ENCODE measurements at regions not wholly inside any gene's neighbourhood (a gene's known extent, or its start where the extent isn't known, plus 50 kb on each side); places are given as distances from the start of the nearest gene placed in this dataset.

DNA sequence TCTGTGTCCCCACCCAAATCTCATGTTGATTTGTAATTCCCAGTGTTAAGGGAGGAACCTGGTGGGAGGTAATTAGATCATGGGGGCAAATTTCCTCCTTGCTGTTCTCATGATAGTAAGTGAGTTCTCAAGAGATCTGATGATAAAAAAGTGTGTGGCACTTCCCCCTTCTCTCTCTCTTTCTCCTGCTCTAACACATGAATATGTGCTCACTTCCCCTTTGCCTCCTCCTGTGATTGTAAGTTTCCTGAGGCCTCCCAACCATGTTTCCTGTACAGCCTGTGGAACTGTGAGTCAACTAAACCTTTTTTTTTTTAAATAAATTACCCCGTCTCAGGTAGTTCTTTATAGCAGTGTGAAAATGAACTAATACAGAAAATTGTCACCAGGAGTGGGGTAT lies 380.0 kb downstream of the MEIS1 start:
- Histone ChIP-seq H3K9me3 (peaks cover 12% of the 10 kb centered on the region), H3K36me3 (no peaks in the 10 kb centered on the region), H3K4me2 (no peak overlapping the region), H3K9ac (no peak overlapping the region), H3K27ac (no peak overlapping the region), H3K4me3 (no peak overlapping the region), H3K27me3 (no peaks in the 10 kb centered on the region), H3K4me1 (no peaks in the 10 kb centered on the region), H4K20me1 (no peaks in the 10 kb centered on the region)
- no peak for TF ChIP-seq Cebpa-rat (IDR thresholded peaks at IDR 0.05)

DNA sequence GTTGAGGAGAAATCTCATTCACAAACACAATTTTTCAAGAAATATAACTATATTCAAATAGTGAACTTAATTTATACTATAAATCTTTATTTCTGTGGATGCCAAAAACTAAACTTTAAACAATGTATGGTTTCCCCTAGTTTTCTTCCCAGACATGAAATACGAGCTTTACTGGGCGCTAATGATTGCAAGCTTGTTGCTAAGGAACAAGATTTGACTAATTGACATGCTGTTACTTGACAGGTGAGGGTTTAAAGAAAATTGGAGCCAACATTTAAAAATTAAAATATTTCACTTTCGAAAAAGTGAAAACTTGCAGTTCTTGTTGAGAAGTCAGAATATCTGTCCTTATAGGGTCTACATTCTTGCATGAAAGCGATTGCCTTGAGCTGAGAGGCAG lies 381.0 kb downstream of the MEIS1 start:
- no peak overlapping the region for H3K4me2 ChIP-seq
- no peak for TF ChIP-seq Cebpa-rat (IDR thresholded peaks at IDR 0.05)
- H3K27me3 ChIP-seq, result no peaks in the 10 kb centered on the region
- no peak overlapping the region for H3K27ac ChIP-seq
- no peaks in the 10 kb centered on the region for H3K4me1 ChIP-seq
- H3K36me3 ChIP-seq, result no peaks in the 10 kb centered on the region
- no peak overlapping the region for H3K9ac ChIP-seq
- H4K20me1 ChIP-seq, result no peaks in the 10 kb centered on the region
- peaks cover 12% of the 10 kb centered on the region for H3K9me3 ChIP-seq
- no peak overlapping the region for H3K4me3 ChIP-seq

DNA sequence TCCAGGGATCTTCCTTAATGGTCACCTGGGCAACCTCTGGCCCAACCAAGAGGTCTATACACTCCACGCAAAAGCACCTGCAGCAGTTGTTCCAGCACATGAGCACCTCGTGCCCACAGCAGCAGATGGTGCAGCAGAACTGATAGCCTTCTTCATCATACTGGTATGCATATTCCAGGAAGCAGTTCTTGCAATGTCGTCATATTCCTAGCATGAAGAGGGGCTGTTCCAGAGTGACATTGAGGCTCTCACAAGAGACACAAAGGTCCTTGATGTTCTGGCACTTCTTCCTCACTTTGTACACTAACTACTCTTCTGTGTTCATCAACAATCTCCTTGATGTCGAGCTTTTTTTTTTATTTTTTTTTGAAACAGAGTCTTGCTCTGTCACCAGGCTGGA lies 386.2 kb downstream of the MEIS1 start:
- Histone ChIP-seq H3K4me2 (no peak overlapping the region), H3K9ac (no peak overlapping the region), H3K4me1 (no peaks in the 10 kb centered on the region), H3K4me3 (no peak overlapping the region), H3K27me3 (no peaks in the 10 kb centered on the region), H3K36me3 (no peaks in the 10 kb centered on the region), H4K20me1 (no peaks in the 10 kb centered on the region), H3K27ac (no peak overlapping the region), H3K9me3 (peaks cover 12% of the 10 kb centered on the region)
- TF ChIP-seq Cebpa-rat (IDR thresholded peaks at IDR 0.05), result no peak

DNA sequence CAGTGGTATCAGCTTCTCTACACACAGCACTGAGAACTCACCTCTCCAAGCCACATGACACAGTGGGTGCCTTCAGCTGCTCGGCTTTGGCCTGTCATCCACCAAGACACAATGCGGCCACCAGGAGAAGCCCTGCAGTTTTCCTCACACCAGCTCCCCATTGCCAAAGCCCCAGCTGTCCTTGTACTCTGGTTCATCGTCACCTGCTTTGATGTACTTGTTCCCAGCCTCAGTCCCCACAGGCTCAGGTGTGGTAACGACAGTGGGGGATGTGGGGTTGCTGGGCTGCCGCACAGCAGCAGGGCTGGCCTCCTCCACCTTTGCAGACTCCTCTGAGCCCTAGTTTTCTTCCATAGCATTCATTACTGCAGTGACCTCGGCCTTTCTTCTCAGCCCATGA lies 387.3 kb downstream of the MEIS1 start:
- Histone ChIP-seq H3K27ac (no peak overlapping the region), H3K4me1 (no peaks in the 10 kb centered on the region), H3K36me3 (no peaks in the 10 kb centered on the region), H4K20me1 (no peaks in the 10 kb centered on the region), H3K4me3 (no peak overlapping the region), H3K27me3 (no peaks in the 10 kb centered on the region), H3K4me2 (no peak overlapping the region), H3K9ac (no peak overlapping the region), H3K9me3 (peaks cover 12% of the 10 kb centered on the region)
- TF ChIP-seq Cebpa-rat (IDR thresholded peaks at IDR 0.05), result no peak

DNA sequence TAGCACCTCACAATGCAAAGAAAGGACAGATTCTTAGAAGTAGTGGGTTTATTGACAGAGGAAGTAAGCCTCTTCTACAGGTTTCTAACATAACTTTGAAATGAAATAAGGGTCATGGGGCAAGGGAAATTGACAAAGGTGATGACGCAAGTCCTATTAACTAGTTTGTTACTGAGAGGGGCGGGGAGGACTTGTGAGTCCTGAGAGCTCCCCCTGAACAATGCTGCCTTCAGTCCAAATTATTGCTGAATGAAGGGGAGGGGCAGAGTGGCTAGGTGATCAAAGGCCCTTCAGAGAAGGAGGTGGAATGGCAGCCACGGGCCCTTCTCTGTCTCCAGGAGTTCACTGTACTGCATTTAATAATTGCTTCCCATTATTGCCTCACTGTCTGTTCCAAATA lies 390.0 kb downstream of the MEIS1 start:
- H3K4me2 ChIP-seq, result no peak overlapping the region
- no peaks in the 10 kb centered on the region for H3K27me3 ChIP-seq
- H3K9ac ChIP-seq, result no peak overlapping the region
- H3K9me3 ChIP-seq, result no peaks in the 10 kb centered on the region
- no peaks in the 10 kb centered on the region for H4K20me1 ChIP-seq
- H3K4me1 ChIP-seq, result no peaks in the 10 kb centered on the region
- TF ChIP-seq Cebpa-rat (IDR thresholded peaks at IDR 0.05), result no peak
- H3K27ac ChIP-seq, result no peak overlapping the region
- H3K4me3 ChIP-seq, result no peak overlapping the region
- H3K36me3 ChIP-seq, result no peaks in the 10 kb centered on the region

DNA sequence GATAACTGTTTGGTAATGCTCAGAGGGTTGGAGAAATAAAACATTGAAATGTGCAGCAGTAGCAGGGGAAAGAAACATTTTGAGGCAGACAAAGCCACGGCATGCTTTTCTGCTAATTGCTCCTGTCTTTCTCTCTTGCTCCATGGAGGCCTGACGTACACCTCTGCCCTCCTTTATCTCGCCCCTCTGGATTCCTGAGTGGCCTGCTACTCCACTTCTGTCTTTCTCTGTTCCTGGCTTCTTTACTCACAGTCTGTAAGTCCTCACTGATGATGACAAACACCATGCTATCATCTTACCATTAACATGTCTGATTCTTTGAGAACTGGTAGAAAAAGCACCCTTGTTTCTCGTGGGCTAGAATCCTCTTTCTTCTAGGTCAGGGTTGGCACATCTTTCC lies 392.9 kb downstream of the MEIS1 start:
- Histone ChIP-seq H3K4me3 (no peak overlapping the region), H3K27me3 (no peaks in the 10 kb centered on the region)
- no peak for TF ChIP-seq Cebpa-rat (IDR thresholded peaks at IDR 0.05)

DNA sequence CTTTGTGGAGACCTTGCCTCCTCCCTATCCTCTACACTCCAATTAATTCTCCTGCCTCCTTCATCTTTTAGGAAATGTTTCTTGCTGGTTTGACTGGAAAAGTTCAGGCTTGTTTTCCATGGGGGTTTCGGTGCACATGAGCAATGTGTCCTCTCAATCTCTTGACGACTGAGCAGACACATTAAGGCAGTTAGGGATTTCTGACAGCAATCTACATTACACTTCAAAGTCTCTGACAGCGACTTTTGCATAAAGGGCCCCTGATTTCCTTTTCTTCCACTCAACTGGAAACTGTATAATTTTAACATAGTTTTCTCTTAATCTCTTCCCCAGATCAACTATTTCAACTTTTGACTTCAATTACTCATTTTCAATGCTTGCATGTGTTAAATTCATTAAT lies 394.0 kb downstream of the MEIS1 start:
- no peak overlapping the region for H3K4me3 ChIP-seq
- no peaks in the 10 kb centered on the region for H3K9me3 ChIP-seq
- no peaks in the 10 kb centered on the region for H4K20me1 ChIP-seq
- H3K27me3 ChIP-seq, result no peaks in the 10 kb centered on the region
- no peaks in the 10 kb centered on the region for H3K4me1 ChIP-seq
- no peak overlapping the region for H3K4me2 ChIP-seq
- no peak overlapping the region for H3K9ac ChIP-seq
- H3K36me3 ChIP-seq, result no peaks in the 10 kb centered on the region
- H3K27ac ChIP-seq, result no peak overlapping the region
- no peak for TF ChIP-seq Cebpa-rat (IDR thresholded peaks at IDR 0.05)

More for the DNA sequence above, 392.9 kb downstream of the MEIS1 start:
- H3K4me1 ChIP-seq, result no peaks in the 10 kb centered on the region
- H3K9me3 ChIP-seq, result no peaks in the 10 kb centered on the region
- H3K27ac ChIP-seq, result no peak overlapping the region
- H3K36me3 ChIP-seq, result no peaks in the 10 kb centered on the region
- H3K4me2 ChIP-seq, result no peak overlapping the region
- H3K9ac ChIP-seq, result no peak overlapping the region
- H4K20me1 ChIP-seq, result no peaks in the 10 kb centered on the region

DNA sequence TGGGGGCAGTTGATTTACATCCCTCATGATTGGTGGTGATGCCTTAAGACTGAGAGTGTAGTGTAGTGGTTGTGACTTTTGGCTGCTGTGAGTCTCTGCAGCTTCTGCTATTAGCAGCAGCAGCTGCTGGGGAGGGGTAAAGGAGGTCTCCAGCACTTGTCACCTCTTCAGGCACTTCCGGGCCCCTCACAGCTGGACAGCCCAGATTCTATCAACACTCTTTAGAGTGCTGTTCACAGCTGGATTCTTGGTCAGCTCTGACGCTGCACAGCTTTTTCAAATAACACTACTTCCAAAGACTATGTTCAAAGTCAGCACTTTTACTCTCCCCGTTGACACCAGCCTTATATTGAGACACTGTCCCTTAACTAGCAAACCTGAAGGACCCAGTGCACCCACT lies 396.0 kb downstream of the MEIS1 start:
- Histone ChIP-seq H3K36me3 (no peaks in the 10 kb centered on the region), H3K9me3 (no peaks in the 10 kb centered on the region), H4K20me1 (no peaks in the 10 kb centered on the region), H3K27ac (no peak overlapping the region), H3K4me2 (no peak overlapping the region), H3K9ac (no peak overlapping the region), H3K27me3 (no peaks in the 10 kb centered on the region), H3K4me3 (no peak overlapping the region), H3K4me1 (no peaks in the 10 kb centered on the region)
- no peak for TF ChIP-seq Cebpa-rat (IDR thresholded peaks at IDR 0.05)

DNA sequence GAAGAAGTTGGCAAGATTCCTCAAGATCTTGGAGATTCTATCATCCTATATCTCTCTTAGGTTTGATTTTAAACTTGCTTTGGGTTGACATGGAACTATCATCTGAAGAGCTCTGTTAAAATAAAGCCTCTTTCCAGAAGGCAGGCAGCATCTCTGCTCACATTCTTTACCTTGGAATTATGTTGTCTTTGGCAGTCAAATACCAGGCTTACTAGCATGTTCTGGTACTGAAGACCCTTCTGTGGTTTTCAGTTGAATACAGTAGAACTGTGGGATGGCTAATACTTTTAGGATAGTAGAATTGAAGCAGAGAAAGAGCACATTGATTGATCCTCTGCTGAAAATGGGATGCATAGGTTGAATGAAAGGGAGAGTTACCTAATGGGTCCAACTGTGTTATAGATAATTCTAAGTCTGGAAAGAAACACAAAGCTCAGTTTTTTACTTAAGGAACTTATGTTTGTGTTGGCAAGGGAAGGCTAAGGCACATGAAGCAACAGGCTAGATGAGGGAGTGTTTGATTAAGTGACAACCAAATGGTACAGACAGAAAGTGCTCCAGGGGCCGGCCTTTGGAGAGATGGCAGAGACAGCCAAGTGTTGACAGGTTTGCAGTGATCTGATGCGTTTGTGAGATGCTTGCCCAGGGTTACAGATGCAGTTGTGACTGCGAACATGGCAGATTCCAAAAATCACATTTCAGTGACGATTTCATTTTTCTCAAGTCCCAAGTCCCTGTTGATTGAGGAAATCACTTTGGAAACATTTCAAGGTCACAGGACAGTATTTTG lies 397.9 kb downstream of the MEIS1 start:
- Histone ChIP-seq H3K4me1 (no peaks in the 10 kb centered on the region), H3K36me3 (no peaks in the 10 kb centered on the region), H3K4me3 (no peak overlapping the region), H4K20me1 (no peaks in the 10 kb centered on the region), H3K9me3 (no peaks in the 10 kb centered on the region), H3K9ac (no peak overlapping the region), H3K27me3 (no peaks in the 10 kb centered on the region), H3K27ac (no peak overlapping the region), H3K4me2 (no peak overlapping the region)
- no peak for TF ChIP-seq Cebpa-rat (IDR thresholded peaks at IDR 0.05)

DNA sequence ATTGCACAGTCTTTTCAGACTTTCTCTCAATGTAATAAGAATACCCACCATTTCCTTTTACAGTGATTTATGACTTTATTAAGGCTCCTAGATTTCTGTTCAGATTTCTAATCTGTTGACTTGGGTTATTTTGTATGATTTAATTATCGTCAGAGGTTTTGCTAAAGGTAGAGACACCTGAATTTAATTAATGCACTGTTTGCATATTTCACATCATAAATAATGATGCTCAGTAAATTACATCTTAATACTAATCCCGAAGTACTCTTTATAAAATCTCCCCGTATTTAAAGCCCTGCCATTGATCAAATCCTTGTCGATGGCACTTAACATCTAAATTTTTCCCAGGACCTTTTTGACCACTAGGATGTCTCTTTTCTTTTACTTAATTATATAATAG lies 399.9 kb downstream of the MEIS1 start:
- TF ChIP-seq Cebpa-rat (IDR thresholded peaks at IDR 0.05), result no peak
- Histone ChIP-seq H3K4me1 (no peaks in the 10 kb centered on the region), H3K27ac (no peak overlapping the region), H3K9ac (no peak overlapping the region), H3K36me3 (no peaks in the 10 kb centered on the region), H3K9me3 (no peaks in the 10 kb centered on the region), H3K4me2 (no peak overlapping the region), H3K4me3 (no peak overlapping the region), H4K20me1 (no peaks in the 10 kb centered on the region), H3K27me3 (no peaks in the 10 kb centered on the region)

DNA sequence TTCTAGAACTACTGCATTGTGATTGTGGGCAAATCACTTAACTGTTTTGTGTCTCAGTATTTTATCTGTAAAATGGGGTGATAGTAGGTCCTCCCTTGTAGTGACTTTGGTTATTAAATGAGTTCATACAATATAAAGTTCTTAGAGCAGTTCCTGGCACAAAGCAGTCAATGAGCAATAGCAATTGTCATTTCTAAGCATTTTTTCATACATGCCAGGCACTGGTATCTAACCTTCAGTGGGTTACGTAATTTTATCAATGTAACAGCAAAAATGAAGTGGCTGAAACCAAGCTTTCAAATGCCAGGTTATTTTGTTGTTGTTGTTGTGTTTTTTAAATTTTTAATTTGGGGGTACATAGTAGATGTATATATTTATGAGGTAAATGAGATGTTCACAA lies 401.9 kb downstream of the MEIS1 start:
- Histone ChIP-seq H3K27me3 (no peaks in the 10 kb centered on the region), H3K4me1 (no peaks in the 10 kb centered on the region)

More for the DNA sequence above, 401.9 kb downstream of the MEIS1 start:
- Histone ChIP-seq H3K4me2 (no peak overlapping the region), H4K20me1 (no peaks in the 10 kb centered on the region), H3K36me3 (no peaks in the 10 kb centered on the region), H3K4me3 (no peak overlapping the region), H3K9me3 (no peaks in the 10 kb centered on the region), H3K27ac (no peak overlapping the region), H3K9ac (no peak overlapping the region)
- no peak for TF ChIP-seq Cebpa-rat (IDR thresholded peaks at IDR 0.05)

Data from BLaER1 (cell line).